VCaP (cell line): ENCODE measurements at regions not wholly inside any gene's neighbourhood (a gene's known extent, or its start where the extent isn't known, plus 50 kb on each side); places are given as distances from the start of the nearest gene placed in this dataset.

Experiments used
- H3K27ac ChIP-seq: fragments of 450-650 bp; 2 replicates; pipeline ENCODE4 v1.5.1; 2017
- CTCF ChIP-seq: fragments of 450-650 bp; conservative IDR thresholded peaks from 2 replicates; pipeline ENCODE4 v1.5.1; 2017; ENCODE audit warnings: mild to moderate bottlenecking, moderate library complexity

DNA sequence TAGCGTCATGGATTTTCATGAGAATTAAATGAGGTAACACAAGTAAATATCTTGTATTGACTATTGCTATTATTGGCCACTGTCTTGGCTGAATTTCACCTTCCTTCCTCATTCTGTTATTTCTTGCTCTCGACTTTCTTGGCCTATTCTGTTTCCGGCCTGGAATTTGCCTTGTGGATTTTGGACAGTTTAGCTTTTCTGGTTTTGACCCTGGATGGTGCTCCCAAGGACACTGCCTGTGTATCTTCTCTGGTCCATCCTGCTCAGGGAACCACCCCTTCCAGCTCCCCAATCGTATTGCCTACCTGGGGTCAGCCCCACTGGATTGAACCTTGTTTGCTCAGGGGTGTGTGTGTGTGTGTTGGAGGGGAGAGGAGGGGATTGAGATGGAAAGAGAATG lies 376.2 kb upstream of the C2CD4B start:
- H3K27ac ChIP-seq: peak overlapping the region; percentile 21
- no peak for TF ChIP-seq CTCF

GRCh38 chr15:62541846-62542245 lies 376.8 kb upstream of the C2CD4B start:
- H3K27ac ChIP-seq: peak overlapping the region; percentile 21
- no peak for TF ChIP-seq CTCF

GRCh38 chr15:62544446-62544845 lies 379.4 kb upstream of the C2CD4B start:
- H3K27ac ChIP-seq: peak overlapping the region; percentile 91
- no peak for TF ChIP-seq CTCF

DNA sequence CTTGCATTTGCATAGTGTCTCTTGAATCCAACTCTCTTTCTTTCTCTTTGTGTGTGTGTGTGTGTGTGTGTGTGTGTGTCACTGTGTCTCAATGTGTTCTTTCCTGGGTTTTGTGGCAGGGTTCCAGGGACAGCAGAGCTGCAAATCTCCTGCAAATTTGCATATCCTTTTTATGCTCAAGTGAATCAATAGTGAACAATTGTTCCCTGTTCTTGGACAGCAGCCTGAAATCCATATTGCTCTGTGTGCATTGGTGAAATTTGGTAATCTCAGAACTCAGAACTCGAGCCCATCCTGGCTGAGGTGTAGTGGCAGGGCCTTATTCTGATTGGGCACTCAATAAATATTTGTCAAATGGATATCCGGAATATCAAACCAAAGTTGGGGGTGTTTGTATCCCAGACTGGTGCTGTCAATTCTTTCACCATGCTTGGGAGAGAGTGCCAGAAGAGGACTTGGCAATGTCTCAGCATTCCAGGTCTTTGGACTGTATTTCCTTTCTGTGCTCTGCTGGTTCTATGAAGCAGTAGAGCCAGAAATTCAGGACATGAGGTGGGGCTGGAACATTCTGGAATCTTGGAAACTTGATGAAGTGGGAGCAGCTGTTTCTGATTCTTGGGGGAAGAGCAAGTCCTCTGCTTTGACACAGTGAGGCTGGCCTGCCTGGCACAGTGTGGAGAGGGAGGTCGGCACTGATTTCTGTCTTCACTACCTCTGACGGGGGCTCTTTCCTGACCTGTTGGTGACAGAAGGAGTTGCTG lies 380.6 kb upstream of the C2CD4B start:
- TF ChIP-seq CTCF: no peak
- H3K27ac ChIP-seq: peak overlapping the region; percentile 91

DNA sequence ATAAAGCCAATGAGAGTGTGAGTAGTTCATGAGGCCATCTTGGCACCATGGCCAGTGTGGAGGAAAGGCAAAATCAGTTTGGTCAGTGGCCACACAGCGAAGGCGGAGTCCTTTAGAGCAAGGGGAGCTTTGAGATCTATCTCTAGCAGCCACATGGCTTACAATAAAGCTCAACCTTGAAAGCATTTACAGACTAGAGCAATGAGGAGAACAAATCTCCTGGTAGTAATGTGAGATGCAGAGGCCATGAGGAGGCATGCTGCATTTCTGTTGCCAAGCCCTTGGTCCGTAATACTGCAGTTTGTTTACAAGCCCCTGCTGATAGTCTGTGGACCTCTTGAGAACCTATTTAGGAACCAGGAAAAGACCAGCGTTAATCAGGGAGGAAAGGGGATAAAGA lies 381.5 kb upstream of the C2CD4B start:
- TF ChIP-seq CTCF: no peak
- H3K27ac ChIP-seq: peak overlapping the region; percentile 91

- H3K27ac ChIP-seq: no peak overlapping the region
- TF ChIP-seq CTCF: no peak
Observed at GRCh38 chr15:62547584-62547983, 382.5 kb upstream of the C2CD4B start.

DNA sequence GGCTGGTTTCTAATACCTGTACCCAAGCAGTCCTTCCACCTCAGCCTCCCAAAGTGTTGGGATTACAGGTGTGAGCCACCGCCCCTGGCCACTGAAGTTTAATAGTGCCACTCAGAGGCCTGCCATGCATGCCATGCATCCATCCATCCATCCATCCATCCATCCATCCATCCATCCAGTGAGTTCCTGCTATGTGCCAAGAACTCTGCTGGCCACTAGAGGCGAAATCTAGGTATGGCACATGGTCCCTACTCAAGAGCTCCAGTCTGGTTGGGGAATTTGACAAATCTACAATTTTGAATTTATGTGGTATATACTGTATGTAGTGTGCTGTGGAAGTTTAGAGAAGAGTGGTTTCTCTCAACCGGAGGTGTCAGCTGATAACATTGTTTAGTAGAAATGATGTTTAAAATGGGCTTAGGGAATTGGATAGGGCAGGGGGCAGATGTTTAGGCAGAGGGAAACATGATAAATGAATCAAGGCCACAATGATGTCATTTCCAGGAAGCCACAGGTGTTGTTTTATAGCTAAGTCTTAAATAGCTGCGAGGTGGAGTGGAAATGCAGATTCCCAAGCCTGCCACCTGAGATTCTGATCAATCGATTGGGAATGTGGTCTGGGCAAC lies 384.4 kb upstream of the C2CD4B start:
- no peak overlapping the region for H3K27ac ChIP-seq
- peak; percentile 53 for TF ChIP-seq CTCF
